SKM-1 treated with dmso at 0.1 percent for 144 hours (cell line): ENCODE measurements at regions not wholly inside any gene's neighbourhood (a gene's known extent, or its start where the extent isn't known, plus 50 kb on each side); places are given as distances from the start of the nearest gene placed in this dataset.
"Not testable (repeated sequence)": the region's sequence is repeated elsewhere in the genome, so short reads cannot be mapped to it uniquely, and the experiment has no call there.

ENCODE experiments used
- DNase-seq: peaks from one replicate; lab custom pipeline; 2025; ENCODE audit not compliant: unreplicated experiment; lab: John Stamatoyannopoulos, UW

GRCh38 chr3:147240581-147240980 is 165.8 kb downstream of the ZIC4 start:
- no peak for DNase-seq

DNA sequence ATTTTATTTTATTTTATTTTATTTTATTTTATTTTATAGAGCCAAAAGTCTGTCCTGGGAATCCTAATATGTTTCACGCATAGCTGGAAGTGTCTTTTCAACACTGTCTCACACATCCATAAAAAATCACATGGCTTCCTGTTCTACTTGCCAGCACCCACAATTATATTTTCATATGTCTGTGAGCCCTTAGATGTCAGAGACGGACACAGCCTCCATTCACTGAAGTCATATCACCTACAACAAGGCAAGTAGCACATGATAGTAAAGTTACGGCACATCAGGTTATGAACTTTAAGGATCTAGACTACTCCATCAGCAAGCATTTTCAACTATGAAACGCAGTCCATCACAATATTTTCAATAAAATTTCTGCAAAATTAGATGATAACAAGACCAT is 168.4 kb downstream of the ZIC4 start:
- DNase-seq: no peak

GRCh38 chr3:147231980-147232379 is 174.4 kb downstream of the ZIC4 start:
- DNase-seq: not testable (repeated sequence)

DNA sequence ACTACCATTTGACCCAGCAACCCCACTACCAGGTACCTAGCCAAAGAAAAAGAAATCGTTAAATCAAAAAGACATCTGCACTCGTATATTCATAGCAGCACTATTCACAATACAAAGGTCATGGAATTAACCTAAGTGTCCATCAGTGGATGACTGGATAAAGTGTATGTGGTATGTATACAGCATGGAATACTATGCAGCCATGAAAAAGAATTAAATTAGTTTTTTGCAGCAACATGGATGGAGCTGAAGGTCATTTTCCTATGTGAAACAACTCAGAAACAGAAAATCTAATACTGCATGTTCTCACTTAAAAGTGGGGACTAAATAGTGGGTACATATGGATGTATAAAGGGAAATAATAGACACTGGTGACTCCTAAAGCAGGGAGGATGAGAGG is 175.2 kb downstream of the ZIC4 start:
- no peak for DNase-seq

DNA sequence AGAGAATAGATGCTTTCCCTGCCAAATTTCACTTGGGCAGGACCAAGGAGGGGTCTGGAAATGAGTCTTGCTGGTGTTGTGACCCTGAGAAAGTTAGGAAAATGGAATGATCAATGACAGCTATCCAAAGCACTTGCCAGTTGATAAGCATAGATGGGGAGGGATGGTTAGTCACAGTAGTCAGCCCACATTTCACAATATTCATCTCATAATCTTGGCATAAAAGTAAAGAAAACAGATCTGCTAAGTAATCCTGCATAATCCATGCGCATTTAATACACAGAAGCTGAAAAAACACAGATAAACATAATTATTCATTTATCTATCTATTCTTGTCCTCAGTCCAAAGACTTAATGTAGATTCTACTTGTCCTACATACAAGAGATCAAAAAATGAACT is 184.1 kb downstream of the ZIC4 start:
- DNase-seq: no peak

DNA sequence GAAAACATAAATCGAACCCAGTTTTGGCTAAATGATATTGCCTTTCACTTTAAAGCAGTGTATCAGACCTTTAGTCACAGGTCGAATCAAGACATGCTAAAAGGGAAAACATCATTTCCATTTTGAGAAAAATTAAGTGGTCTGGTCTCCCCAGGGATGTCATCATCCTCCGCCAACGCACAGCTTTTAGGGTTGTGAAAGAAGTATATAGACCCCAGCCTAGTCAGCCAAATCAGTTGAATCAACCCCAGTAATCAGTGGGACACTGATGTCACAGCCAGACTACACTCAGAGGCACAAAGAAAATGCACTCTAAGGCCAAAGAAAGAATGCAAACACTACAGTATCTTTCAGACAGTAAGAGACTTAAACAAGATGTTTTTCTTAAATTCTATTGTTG is 187.4 kb downstream of the ZIC4 start:
- no peak for DNase-seq

GRCh38 chr3:147216143-147216673 is 190.1 kb downstream of the ZIC4 start:
- no peak for DNase-seq

- no peak for DNase-seq
Observed at GRCh38 chr3:147215660-147216059, 190.7 kb downstream of the ZIC4 start.

- DNase-seq: no peak
Observed at GRCh38 chr3:147213633-147214032, 192.7 kb downstream of the ZIC4 start.

GRCh38 chr3:147210676-147211075 is 195.7 kb downstream of the ZIC4 start:
- no peak for DNase-seq

DNA sequence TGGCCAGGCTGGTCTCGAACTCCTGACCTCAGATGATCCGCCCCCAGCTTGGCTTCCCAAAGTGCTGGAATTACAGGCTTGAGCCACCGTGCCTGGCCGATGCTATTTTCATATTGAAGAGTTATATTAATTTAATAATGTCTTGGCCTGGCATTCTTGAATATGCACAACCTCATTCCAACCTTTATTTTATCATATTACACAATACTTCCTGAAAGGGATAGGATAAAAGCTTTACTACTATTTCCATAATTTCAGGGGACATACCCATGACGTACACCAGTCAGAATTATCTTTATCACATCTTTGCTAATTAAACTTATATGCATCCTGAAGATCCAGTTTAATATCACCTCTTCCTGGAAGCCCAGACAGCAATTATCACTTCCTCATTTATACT is 205.3 kb downstream of the ZIC4 start:
- no peak for DNase-seq

- no peak for DNase-seq
Observed at GRCh38 chr3:147200545-147200944, 205.8 kb downstream of the ZIC4 start.

GRCh38 chr3:147197739-147198138 is 208.6 kb downstream of the ZIC4 start:
- no peak for DNase-seq

GRCh38 chr3:147195887-147196286 is 210.5 kb downstream of the ZIC4 start:
- no peak for DNase-seq

DNA sequence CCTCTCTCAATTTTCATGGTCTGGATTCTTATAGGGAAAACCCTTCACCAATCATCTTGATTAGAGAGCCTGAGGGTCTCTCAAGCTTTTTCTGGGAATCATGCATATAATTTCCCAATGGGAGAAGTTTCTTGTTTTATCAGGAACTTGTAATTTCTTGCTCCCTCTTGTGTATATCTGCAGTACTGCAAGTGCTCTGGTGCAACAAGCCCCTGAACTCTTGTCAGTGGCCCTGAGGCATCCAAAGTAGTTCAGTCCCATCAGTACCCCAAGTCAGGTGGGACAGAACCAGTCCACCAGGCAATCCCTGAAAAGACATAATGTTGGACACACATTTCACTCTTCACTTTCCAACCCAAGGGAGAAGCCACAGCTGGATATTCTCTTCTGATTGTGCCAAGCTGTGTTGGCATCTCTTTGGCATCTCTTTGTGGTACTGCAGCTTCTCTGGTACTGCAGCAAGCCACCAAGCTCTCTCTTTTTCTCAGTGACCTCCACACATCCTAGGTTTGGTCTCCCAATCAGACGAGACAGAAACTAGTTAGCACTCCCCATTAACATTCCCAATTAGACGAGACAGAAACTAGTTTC is 214.5 kb downstream of the ZIC4 start:
- DNase-seq: peak; percentile 19

DNA sequence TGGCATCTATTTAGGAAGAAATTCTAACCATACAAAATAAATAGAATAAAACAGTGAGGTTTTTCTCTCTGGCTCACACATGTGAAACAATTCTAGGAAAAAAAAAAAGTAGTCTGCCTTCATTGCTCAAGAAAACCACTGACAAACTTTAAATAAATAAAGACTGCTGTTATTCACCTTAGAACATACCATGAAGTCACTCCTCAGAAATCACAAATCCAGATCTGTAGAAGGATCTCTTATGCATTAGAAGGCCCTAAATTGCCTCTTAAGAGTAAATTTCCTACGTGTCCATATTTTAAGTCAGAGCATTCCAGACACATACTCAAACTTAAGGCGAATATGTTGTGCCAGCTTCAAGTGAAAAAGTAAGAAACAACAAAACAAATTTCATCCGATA is 217.3 kb downstream of the ZIC4 start:
- DNase-seq: no peak

DNA sequence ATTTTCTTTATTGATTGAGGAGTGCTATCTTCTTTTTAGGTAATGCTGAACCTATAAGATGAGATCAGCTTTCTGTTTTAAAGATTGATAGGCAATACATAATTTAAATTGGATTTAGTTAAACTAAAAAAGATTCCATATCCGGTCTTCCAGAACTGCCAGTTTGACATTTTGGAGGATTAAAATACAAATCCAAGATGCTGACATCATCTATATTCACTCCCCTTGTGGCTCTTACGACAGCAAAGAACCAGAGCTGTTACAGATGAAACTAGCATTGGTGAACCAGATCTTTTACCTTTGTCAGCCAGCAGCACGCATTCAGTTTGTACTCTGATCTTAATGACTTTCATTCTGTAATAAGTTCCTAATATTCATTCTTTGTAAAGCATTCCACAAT is 218.7 kb downstream of the ZIC4 start:
- no peak for DNase-seq

DNA sequence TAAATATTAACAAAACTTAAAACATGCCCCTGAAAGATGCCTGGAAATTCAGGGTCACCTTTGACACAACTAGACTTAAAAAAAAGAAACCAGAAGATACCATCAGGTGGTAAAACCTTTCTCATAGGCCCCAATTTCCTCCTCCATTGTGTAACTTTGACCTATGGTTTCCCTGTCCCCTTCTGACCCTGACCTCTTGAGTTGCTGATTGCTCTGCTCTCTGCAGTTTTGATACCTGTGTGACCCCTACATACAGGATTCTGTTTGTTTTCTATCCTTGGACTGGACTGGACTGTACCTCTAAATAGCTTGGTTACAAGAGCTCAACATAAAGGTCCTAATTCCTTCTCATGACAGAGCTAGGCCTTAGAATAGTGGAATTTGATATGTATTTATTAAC is 220.6 kb downstream of the ZIC4 start:
- DNase-seq: no peak

DNA sequence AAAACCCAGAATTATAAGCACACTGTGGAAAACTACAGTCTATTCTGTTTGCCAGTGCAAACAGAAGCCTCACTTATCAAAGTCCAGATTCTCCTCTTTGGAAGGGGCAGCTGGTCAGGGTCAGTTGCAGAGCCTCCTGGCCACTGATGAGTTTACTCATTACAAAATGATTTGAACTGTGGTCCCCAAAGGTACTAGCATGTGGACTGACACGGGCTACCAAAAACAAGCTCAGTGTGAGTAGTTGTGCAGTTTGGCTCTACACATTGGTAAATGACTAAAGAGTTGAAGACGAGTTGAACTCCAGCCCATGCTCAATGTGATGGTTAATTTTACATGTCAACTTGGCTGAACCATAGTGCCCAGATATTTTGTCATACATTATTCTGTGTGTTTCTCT is 221.5 kb downstream of the ZIC4 start:
- DNase-seq: no peak

DNA sequence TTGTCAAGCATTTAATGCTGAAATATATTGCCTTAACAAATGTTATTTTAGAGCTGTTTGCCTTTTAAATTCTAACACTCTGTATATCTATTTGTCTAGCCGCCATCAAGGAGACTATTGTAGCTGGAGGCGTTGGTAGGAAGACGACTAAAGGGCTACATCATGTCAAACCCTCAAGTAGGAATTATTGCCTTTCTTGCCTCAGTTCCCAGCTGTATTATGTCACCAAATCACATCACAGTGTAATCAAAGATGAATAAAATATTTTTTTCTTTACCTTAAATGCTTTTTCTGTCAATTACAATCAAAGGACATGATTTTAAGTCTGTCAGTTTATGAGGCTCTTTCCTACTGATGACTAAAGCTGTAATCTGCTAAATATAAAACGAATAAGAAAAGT is 233.1 kb downstream of the ZIC4 start:
- DNase-seq: no peak

GRCh38 chr3:147162743-147163142 is 243.6 kb downstream of the ZIC4 start:
- no peak for DNase-seq

- DNase-seq: peak; percentile 1
Observed at GRCh38 chr3:147161833-147162232, 244.5 kb downstream of the ZIC4 start.

DNA sequence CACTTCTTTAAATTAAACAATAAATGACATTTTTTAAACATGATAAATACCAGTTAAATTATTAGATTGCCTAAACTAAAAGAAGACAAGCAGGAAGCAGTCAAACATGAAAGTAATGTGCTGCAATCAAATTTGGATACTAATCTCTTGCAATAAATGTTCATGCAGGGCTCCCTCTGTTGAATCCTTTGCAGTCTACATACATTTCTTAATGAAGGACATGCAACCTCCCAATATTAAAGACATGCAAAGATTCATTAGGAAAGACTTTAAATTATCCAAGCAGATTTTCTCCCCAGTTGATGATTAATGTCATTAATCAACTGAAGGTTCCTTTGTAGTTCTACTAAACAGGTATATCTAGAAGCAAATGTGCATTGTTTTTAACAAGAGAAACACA is 245.4 kb downstream of the ZIC4 start:
- DNase-seq: no peak
